PFSK-1 (cell line): ENCODE measurements at regions not wholly inside any gene's neighbourhood (a gene's known extent, or its start where the extent isn't known, plus 50 kb on each side); places are given as distances from the start of the nearest gene placed in this dataset.

Experiments used
- POLR2AphosphoS5 ChIP-seq: IDR thresholded peaks from 2 replicates; pipeline ENCODE4 v1.6.1; 2012; ENCODE audit warnings: low read depth, mild to moderate bottlenecking, control low read depth, low read length, moderate library complexity
- SIN3A ChIP-seq: IDR thresholded peaks from 2 replicates; pipeline ENCODE4 v1.6.1; 2012; ENCODE audit warnings: mild to moderate bottlenecking, low read length, moderate library complexity, borderline replicate concordance; ENCODE audit not compliant: insufficient read depth
- TF ChIP-seq, protein P1 (sequence below), 2 experiments: IDR thresholded peaks; 2 replicates each; pipeline versions ENCODE4 v1.6.1 to v1.8.0; 2011 to 2012; ENCODE audit warnings: low read depth in 2 of 2, low read length in 2 of 2, control low read depth in 1 of 2, inconsistent platforms in 1 of 2, mild to moderate bottlenecking in 1 of 2, moderate library complexity in 1 of 2; ENCODE audit not compliant: insufficient read depth in 1 of 2

DNA sequence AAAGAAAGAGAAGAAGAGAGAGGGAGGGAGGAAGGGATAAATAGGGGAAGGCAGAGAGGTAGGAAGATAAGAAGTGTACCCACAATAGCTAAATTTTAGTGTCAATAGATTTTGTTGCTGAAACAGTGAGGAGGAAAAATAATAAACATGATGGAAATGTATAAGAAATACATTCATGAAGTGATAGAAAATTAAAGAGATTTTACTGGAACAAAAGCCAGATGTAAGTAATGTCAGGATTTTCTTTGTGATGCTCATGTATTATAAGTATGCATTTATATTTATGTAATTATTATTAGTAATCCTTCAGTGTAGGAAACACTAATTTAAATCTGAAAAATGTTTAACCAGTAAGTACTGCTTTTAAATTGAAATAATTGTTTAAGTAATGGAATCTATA is 1125.2 kb upstream of the FANCL start:
- TF ChIP-seq POLR2AphosphoS5 (no peak), SIN3A (no peak)
- TF ChIP-seq, protein P1, sequence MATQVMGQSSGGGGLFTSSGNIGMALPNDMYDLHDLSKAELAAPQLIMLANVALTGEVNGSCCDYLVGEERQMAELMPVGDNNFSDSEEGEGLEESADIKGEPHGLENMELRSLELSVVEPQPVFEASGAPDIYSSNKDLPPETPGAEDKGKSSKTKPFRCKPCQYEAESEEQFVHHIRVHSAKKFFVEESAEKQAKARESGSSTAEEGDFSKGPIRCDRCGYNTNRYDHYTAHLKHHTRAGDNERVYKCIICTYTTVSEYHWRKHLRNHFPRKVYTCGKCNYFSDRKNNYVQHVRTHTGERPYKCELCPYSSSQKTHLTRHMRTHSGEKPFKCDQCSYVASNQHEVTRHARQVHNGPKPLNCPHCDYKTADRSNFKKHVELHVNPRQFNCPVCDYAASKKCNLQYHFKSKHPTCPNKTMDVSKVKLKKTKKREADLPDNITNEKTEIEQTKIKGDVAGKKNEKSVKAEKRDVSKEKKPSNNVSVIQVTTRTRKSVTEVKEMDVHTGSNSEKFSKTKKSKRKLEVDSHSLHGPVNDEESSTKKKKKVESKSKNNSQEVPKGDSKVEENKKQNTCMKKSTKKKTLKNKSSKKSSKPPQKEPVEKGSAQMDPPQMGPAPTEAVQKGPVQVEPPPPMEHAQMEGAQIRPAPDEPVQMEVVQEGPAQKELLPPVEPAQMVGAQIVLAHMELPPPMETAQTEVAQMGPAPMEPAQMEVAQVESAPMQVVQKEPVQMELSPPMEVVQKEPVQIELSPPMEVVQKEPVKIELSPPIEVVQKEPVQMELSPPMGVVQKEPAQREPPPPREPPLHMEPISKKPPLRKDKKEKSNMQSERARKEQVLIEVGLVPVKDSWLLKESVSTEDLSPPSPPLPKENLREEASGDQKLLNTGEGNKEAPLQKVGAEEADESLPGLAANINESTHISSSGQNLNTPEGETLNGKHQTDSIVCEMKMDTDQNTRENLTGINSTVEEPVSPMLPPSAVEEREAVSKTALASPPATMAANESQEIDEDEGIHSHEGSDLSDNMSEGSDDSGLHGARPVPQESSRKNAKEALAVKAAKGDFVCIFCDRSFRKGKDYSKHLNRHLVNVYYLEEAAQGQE (IDR thresholded peaks at IDR 0.05; ENCODE audit: insufficient read depth in 1 of 2, low read depth in 2 of 2, low read length in 2 of 2), result no peak
